ENCODE measurements at regions not wholly inside any gene's neighbourhood (a gene's known extent, or its start where the extent isn't known, plus 50 kb on each side); places are given as distances from the start of the nearest gene placed in this dataset.

DNA sequence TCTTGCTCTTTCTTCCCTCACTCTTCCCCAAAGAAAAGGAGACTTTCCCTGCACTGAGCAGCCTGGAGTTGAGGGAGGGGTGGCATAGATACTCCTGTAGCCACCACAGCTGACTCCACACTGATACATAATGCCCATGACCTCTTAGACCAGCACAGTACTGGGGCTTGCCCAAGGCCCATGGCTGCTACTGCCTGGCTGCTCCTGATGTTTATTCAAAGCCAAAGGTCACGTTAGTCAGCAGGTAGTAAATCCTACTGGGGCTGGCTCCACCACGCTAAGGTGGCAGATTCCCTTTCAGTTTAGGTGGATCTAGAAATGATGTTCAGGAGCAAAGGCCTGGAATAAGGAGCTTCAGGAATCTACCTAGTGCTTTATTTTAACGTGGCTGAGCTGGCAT lies 212.7 kb downstream of the C3orf38 start:
- Histone ChIP-seq H3K4me3 (no peak overlapping the region), H3K27me3 (no peaks in the 10 kb centered on the region), H3K4me1 (no peaks in the 10 kb centered on the region), H3K27ac (no peak overlapping the region), H3K36me3 (no peaks in the 10 kb centered on the region), H3K9me3 (no peaks in the 10 kb centered on the region)
- in situ Hi-C loops (cut with MboI; ENCODE audit: low sequenced_read_pairs in 4 of 4), result no loop called here
- intact Hi-C loops (cut with DNase I; ENCODE audit: low total_unique reads), result no loop called here
- DNase-seq (no peak), ATAC-seq (no peak)
- TF ChIP-seq, protein P1, sequence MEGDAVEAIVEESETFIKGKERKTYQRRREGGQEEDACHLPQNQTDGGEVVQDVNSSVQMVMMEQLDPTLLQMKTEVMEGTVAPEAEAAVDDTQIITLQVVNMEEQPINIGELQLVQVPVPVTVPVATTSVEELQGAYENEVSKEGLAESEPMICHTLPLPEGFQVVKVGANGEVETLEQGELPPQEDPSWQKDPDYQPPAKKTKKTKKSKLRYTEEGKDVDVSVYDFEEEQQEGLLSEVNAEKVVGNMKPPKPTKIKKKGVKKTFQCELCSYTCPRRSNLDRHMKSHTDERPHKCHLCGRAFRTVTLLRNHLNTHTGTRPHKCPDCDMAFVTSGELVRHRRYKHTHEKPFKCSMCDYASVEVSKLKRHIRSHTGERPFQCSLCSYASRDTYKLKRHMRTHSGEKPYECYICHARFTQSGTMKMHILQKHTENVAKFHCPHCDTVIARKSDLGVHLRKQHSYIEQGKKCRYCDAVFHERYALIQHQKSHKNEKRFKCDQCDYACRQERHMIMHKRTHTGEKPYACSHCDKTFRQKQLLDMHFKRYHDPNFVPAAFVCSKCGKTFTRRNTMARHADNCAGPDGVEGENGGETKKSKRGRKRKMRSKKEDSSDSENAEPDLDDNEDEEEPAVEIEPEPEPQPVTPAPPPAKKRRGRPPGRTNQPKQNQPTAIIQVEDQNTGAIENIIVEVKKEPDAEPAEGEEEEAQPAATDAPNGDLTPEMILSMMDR (IDR thresholded peaks at IDR 0.05 in 4 of 5, conservative IDR thresholded peaks at IDR 0.05 in 1 of 5), result no peak
- no peak for TF ChIP-seq POLR2A (IDR thresholded peaks at IDR 0.05)

DNA sequence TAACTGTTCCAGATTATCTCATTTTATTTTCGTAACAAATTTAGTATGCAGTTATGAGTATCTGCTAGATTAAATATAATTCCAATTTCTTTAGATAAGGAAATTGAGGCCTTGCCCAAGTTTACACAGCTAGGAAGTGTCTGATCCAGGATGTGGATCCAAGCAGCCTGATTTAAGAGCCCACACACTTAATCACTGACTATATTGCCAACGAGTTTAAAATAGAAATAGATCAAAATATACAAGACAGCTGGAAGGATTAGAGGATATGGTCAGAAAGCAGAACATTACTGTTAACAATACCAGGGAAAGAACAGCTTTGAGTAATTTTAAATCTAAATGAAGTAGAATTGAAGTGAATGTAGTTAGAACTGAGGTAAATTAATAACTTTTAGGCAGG lies 215.2 kb downstream of the C3orf38 start:
- ATAC-seq, result no peak
- in situ Hi-C loops (cut with MboI; ENCODE audit: low sequenced_read_pairs in 4 of 4), result no loop called here
- no peaks in the 10 kb centered on the region for H3K9me3 ChIP-seq

DNA sequence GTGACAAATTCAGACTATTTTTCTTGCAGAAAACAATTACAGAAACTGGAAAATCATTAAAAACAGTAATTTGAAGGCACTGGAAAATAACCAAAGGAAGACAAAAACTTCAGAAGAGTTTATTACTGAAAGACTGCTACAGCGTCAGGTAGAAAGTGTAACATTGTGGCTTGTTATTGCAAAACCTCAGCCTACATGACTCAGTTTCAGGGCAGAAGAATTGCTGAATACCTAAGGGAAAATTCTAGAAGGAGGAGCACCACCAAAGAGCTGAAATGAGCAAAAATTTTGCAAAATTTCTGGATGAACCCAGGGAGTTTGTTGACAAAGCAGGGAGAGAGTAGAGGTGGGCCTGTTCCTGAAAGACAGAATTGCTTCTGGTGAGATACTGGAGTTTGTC lies 219.6 kb downstream of the C3orf38 start:
- in situ Hi-C loops (cut with MboI; ENCODE audit: low sequenced_read_pairs in 4 of 4), result no loop called here
- no peak for TF ChIP-seq POLR2A (IDR thresholded peaks at IDR 0.05)
- Histone ChIP-seq H3K4me3 (no peak overlapping the region), H3K27ac (no peak overlapping the region), H3K4me1 (no peaks in the 10 kb centered on the region), H3K9me3 (peaks cover 0 to 8% (median 0%) of the 10 kb centered on the region in 3 donors), H3K27me3 (no peaks in the 10 kb centered on the region), H3K36me3 (no peaks in the 10 kb centered on the region)
- DNase-seq, result no peak
- intact Hi-C loops (cut with DNase I; ENCODE audit: low total_unique reads), result no loop called here
- peak in 1 of 2 donors; percentile 49 for ATAC-seq

More for the DNA sequence above, 215.2 kb downstream of the C3orf38 start:
- H3K27ac ChIP-seq, result no peak overlapping the region
- TF ChIP-seq, protein P1 (IDR thresholded peaks at IDR 0.05 in 4 of 5, conservative IDR thresholded peaks at IDR 0.05 in 1 of 5), result no peak
- no peak for TF ChIP-seq POLR2A (IDR thresholded peaks at IDR 0.05)
- intact Hi-C loops (cut with DNase I; ENCODE audit: low total_unique reads), result no loop called here
- no peaks in the 10 kb centered on the region for H3K36me3 ChIP-seq
- no peaks in the 10 kb centered on the region for H3K4me1 ChIP-seq
- no peaks in the 10 kb centered on the region for H3K27me3 ChIP-seq
- no peak for DNase-seq
- no peak overlapping the region for H3K4me3 ChIP-seq

DNA sequence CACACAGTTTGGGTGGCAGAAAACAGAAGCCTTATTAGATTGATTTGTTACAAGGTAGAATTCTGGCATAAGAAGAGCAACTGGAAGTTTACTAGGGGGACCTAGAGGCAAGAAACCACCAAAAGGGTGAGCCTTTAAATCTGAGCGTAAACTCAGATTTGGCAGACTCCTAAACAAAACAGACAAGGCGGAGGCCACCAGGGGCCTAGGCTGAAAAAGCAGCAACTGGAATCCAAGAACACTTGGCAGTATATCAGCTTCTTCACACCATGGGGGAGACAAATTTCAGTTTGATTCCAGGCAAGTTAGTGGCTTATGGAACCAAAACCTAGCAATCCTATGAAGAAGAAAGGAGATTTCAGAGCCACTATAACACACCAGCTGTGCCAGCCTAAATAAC lies 220.0 kb downstream of the C3orf38 start:
- ATAC-seq, result no peak
- TF ChIP-seq, protein P1 (IDR thresholded peaks at IDR 0.05 in 4 of 5, conservative IDR thresholded peaks at IDR 0.05 in 1 of 5), result no peak
- no peak for TF ChIP-seq POLR2A (IDR thresholded peaks at IDR 0.05)
- peaks cover 0 to 8% (median 0%) of the 10 kb centered on the region in 3 donors for H3K9me3 ChIP-seq
- H3K27me3 ChIP-seq, result no peaks in the 10 kb centered on the region
- no peak for DNase-seq
- H3K36me3 ChIP-seq, result no peaks in the 10 kb centered on the region
- no peak overlapping the region for H3K27ac ChIP-seq
- H3K4me1 ChIP-seq, result no peaks in the 10 kb centered on the region
- in situ Hi-C loops (cut with MboI; ENCODE audit: low sequenced_read_pairs in 4 of 4) (no loop called here), intact Hi-C loops (cut with DNase I; ENCODE audit: low total_unique reads) (no loop called here)
- H3K4me3 ChIP-seq, result no peak overlapping the region

DNA sequence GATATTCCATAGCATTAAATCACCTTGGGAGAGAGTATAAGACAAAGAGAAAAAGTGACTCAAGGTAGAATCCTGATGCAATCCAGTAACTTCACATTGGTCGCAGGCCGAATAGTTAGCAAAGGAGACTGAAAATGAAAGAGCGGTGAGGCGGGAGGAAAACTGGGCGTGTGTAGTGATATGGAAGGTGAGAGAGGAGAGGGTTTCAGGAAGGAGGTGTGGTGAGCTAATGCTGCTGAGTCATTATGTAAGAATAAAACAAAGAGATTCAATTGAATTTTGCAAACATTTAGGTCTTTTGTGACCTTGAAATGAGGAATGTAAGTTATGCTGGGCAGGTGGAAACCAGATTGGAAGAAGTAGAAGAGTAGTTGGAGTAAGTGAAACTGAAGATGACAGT lies 235.3 kb downstream of the C3orf38 start:
- Histone ChIP-seq H3K27ac (no peak overlapping the region), H3K36me3 (no peaks in the 10 kb centered on the region), H3K27me3 (no peaks in the 10 kb centered on the region), H3K4me1 (no peaks in the 10 kb centered on the region), H3K9me3 (no peaks in the 10 kb centered on the region), H3K4me3 (no peak overlapping the region)
- intact Hi-C loops (cut with DNase I; ENCODE audit: low total_unique reads), result no loop called here
- in situ Hi-C loops (cut with MboI; ENCODE audit: low sequenced_read_pairs in 4 of 4), result no loop called here
- ATAC-seq (no peak), DNase-seq (no peak)
- TF ChIP-seq POLR2A (IDR thresholded peaks at IDR 0.05), result no peak
- TF ChIP-seq, protein P1 (IDR thresholded peaks at IDR 0.05 in 4 of 5, conservative IDR thresholded peaks at IDR 0.05 in 1 of 5), result no peak
